ENCODE measurements at regions not wholly inside any gene's neighbourhood (a gene's known extent, or its start where the extent isn't known, plus 50 kb on each side); places are given as distances from the start of the nearest gene placed in this dataset.

DNA sequence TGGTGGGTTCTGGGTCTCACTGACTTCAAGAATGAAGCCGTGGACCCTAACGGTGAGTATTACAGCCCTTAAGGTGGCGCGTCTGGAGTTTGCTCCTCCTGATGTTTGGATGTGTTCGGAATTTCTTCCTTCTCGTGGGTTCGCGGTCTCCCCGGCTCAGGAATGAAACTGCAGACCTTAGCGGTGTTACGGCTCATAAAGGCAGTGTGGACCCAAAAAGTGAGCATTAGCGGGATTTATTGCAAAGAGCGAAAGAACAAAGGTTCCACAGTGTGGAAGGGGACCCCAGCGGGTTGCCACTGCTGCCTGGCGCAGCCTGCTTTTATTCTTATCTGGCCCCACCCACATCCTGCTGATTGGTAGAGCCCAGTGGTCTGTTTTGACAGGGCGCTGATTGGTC is 420.5 kb upstream of the BCHE start:
- DNase-seq (ENCODE audit: extremely low spot score, unreplicated experiment): no peak
- peaks cover 6% of the 10 kb centered on the region for H3K27me3 Mint-ChIP-seq (ENCODE audit: unreplicated experiment)
- no peaks in the 10 kb centered on the region for H3K9me3 Mint-ChIP-seq (ENCODE audit: unreplicated experiment)
- H3K36me3 Mint-ChIP-seq (ENCODE audit: unreplicated experiment): no peaks in the 10 kb centered on the region
- no peaks in the 10 kb centered on the region for H3K4me1 Mint-ChIP-seq (ENCODE audit: unreplicated experiment)
- no peak overlapping the region for H3K4me3 Mint-ChIP-seq (ENCODE audit: unreplicated experiment)
- TF ChIP-seq, protein P1, sequence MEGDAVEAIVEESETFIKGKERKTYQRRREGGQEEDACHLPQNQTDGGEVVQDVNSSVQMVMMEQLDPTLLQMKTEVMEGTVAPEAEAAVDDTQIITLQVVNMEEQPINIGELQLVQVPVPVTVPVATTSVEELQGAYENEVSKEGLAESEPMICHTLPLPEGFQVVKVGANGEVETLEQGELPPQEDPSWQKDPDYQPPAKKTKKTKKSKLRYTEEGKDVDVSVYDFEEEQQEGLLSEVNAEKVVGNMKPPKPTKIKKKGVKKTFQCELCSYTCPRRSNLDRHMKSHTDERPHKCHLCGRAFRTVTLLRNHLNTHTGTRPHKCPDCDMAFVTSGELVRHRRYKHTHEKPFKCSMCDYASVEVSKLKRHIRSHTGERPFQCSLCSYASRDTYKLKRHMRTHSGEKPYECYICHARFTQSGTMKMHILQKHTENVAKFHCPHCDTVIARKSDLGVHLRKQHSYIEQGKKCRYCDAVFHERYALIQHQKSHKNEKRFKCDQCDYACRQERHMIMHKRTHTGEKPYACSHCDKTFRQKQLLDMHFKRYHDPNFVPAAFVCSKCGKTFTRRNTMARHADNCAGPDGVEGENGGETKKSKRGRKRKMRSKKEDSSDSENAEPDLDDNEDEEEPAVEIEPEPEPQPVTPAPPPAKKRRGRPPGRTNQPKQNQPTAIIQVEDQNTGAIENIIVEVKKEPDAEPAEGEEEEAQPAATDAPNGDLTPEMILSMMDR (IDR thresholded peaks at IDR 0.05): no peak
- H3K27ac Mint-ChIP-seq (ENCODE audit: unreplicated experiment): no peak overlapping the region

DNA sequence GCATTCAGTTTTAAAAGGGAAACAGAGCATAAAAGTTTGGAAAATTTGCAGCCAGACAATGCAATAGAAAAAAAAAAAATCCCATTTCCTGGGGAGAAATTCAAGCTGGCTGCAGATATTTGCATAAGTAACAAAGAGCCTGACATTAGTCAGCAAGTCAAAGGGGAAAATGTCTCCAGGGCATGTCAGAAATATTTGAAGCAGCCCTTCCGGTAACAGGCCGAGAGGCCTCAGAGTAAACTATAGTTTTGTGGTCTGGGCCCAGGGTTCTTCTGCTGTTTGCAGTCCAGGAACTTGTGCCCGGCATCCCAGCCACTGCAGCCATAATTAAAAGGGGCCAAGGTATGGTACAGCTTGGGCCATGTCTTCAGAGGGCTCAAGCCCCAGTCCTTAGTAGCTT is 411.6 kb upstream of the BCHE start:
- no peak overlapping the region for H3K27ac Mint-ChIP-seq (ENCODE audit: unreplicated experiment)
- peaks cover 13% of the 10 kb centered on the region for H3K9me3 Mint-ChIP-seq (ENCODE audit: unreplicated experiment)
- DNase-seq (ENCODE audit: extremely low spot score, unreplicated experiment): no peak
- H3K4me1 Mint-ChIP-seq (ENCODE audit: unreplicated experiment): peaks cover 2% of the 10 kb centered on the region
- H3K4me3 Mint-ChIP-seq (ENCODE audit: unreplicated experiment): no peak overlapping the region
- peaks cover 2% of the 10 kb centered on the region for H3K27me3 Mint-ChIP-seq (ENCODE audit: unreplicated experiment)
- TF ChIP-seq, protein P1 (IDR thresholded peaks at IDR 0.05): no peak
- H3K36me3 Mint-ChIP-seq (ENCODE audit: unreplicated experiment): no peaks in the 10 kb centered on the region

- Mint-ChIP-seq H3K36me3 (ENCODE audit: unreplicated experiment) (no peaks in the 10 kb centered on the region), H3K27ac (ENCODE audit: unreplicated experiment) (no peak overlapping the region), H3K4me3 (ENCODE audit: unreplicated experiment) (no peak overlapping the region), H3K9me3 (ENCODE audit: unreplicated experiment) (peaks cover 4% of the 10 kb centered on the region), H3K27me3 (ENCODE audit: unreplicated experiment) (peaks cover 6% of the 10 kb centered on the region), H3K4me1 (ENCODE audit: unreplicated experiment) (peaks cover 2% of the 10 kb centered on the region)
- DNase-seq (ENCODE audit: extremely low spot score, unreplicated experiment): no peak
- TF ChIP-seq, protein P1 (IDR thresholded peaks at IDR 0.05): no peak
Measured at GRCh38 chr3:166243511-166243910, 406.3 kb upstream of the BCHE start.

DNA sequence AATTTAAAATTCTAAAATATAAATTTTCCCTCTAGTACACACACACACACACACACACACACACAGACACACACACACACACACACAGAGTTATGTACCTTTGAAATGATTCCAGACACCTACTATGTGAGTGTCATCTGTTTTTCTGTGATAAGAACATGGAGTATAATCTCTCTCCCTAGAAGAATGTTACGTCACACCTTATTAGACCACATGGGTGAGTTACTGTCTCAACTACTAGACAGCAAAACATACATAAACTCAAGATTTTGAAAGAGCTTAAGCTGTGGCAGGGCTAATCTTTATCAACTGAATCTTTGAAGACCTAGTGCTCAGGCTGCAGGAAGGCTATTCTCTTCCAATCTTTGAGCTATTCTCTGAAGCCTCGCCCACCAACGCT is 385.9 kb upstream of the BCHE start:
- DNase-seq (ENCODE audit: extremely low spot score, unreplicated experiment): no peak
- Mint-ChIP-seq H3K36me3 (ENCODE audit: unreplicated experiment) (no peaks in the 10 kb centered on the region), H3K27ac (ENCODE audit: unreplicated experiment) (no peak overlapping the region), H3K9me3 (ENCODE audit: unreplicated experiment) (no peaks in the 10 kb centered on the region), H3K4me3 (ENCODE audit: unreplicated experiment) (no peak overlapping the region), H3K4me1 (ENCODE audit: unreplicated experiment) (no peaks in the 10 kb centered on the region), H3K27me3 (ENCODE audit: unreplicated experiment) (no peaks in the 10 kb centered on the region)
- TF ChIP-seq, protein P1 (IDR thresholded peaks at IDR 0.05): no peak

GRCh38 chr3:166211451-166211850 is 374.2 kb upstream of the BCHE start:
- no peaks in the 10 kb centered on the region for H3K27me3 Mint-ChIP-seq (ENCODE audit: unreplicated experiment)
- no peak overlapping the region for H3K27ac Mint-ChIP-seq (ENCODE audit: unreplicated experiment)
- H3K36me3 Mint-ChIP-seq (ENCODE audit: unreplicated experiment): no peaks in the 10 kb centered on the region
- DNase-seq (ENCODE audit: extremely low spot score, unreplicated experiment): no peak
- H3K9me3 Mint-ChIP-seq (ENCODE audit: unreplicated experiment): no peaks in the 10 kb centered on the region
- H3K4me1 Mint-ChIP-seq (ENCODE audit: unreplicated experiment): no peaks in the 10 kb centered on the region
- TF ChIP-seq, protein P1 (IDR thresholded peaks at IDR 0.05): no peak
- no peak overlapping the region for H3K4me3 Mint-ChIP-seq (ENCODE audit: unreplicated experiment)

All from osteocyte (in vitro differentiated cells).